Gastroesophageal sphincter (tissue), 3 donors: ENCODE measurements at regions not wholly inside any gene's neighbourhood (a gene's known extent, or its start where the extent isn't known, plus 50 kb on each side); places are given as distances from the start of the nearest gene placed in this dataset.

Source experiments
- CTCF ChIP-seq, 4 experiments: fragments of 200-600 bp in 2 of 4; fragments of 450-650 bp in 2 of 4; sonication (generic) in 1 of 4; IDR thresholded peaks; one replicate each; pipeline ENCODE4 v1.5.1; 2017 to 2019; ENCODE audit warnings: antibody characterized with exemption in 4 of 4, mild to moderate bottlenecking in 2 of 4, moderate library complexity in 2 of 4
- POLR2AphosphoS5 ChIP-seq: sonication (generic); formaldehyde crosslinking; IDR thresholded peaks from one replicate; pipeline ENCODE4 v1.6.1; 2017; ENCODE audit warnings: antibody characterized with exemption

- TF ChIP-seq POLR2AphosphoS5 (no peak), CTCF (IDR thresholded peaks at IDR 0.05) (no peak)
Measured at GRCh38 chr6:40963019-40963418, 76.0 kb downstream of the UNC5CL start.
